ENCODE measurements at regions not wholly inside any gene's neighbourhood (a gene's known extent, or its start where the extent isn't known, plus 50 kb on each side); places are given as distances from the start of the nearest gene placed in this dataset.
A peak's percentile ranks its signal among the peaks of the same experiment; 100 is the strongest.

DNA sequence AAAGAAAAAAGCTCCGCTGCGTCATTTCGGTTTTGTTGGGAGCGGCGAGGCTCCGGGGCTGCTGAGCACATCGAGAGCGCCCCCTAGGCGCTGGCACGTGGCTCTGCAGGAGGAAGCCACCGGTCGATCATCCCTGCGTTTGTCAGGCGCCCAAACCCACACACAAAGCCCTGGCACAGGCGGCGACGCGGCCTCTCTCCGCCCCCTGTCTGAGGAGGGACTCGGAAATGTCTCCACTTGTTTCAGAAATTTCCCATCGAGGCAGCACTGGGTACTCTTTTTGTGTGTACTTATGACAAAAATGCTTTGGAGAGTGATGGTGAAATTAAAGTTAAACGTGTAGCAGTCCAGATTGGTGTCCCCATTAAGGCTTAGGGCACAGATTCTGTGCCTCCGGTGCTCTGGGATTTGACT is 407.3 kb upstream of the ONECUT1 start:
- TF ChIP-seq POLR2A (IDR thresholded peaks at IDR 0.05): no peak
- TF ChIP-seq, protein P1, sequence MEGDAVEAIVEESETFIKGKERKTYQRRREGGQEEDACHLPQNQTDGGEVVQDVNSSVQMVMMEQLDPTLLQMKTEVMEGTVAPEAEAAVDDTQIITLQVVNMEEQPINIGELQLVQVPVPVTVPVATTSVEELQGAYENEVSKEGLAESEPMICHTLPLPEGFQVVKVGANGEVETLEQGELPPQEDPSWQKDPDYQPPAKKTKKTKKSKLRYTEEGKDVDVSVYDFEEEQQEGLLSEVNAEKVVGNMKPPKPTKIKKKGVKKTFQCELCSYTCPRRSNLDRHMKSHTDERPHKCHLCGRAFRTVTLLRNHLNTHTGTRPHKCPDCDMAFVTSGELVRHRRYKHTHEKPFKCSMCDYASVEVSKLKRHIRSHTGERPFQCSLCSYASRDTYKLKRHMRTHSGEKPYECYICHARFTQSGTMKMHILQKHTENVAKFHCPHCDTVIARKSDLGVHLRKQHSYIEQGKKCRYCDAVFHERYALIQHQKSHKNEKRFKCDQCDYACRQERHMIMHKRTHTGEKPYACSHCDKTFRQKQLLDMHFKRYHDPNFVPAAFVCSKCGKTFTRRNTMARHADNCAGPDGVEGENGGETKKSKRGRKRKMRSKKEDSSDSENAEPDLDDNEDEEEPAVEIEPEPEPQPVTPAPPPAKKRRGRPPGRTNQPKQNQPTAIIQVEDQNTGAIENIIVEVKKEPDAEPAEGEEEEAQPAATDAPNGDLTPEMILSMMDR (IDR thresholded peaks at IDR 0.05): peak in 3 of 4 experiments; percentile 42 to 55 (median 45)

All from uterus (tissue), 2 donors.